ENCODE measurements at regions not wholly inside any gene's neighbourhood (a gene's known extent, or its start where the extent isn't known, plus 50 kb on each side); places are given as distances from the start of the nearest gene placed in this dataset.

DNA sequence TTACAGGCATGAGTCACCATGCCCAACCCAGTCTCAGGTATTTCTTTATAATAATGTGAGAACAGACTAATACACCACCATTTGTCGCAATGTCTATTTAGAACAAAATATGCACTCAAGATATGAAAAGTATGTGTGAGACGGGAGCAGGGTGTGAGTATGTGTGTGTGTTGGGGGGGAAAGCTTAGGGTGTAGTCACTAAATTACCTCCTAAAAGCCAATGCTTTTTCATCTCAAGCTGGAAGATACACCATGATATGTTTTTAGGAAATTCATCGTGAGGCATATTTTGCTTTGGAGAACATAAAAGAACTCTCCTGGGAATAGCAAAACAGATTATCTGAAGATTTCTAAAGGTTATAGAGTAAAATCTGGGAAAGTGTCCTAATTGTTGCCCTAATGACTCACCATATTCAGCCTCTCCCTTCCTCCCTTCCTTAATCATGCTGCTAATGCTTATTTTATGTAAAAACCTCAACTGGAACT lies 262.7 kb downstream of the PDHA2 start:
- TF ChIP-seq KDM1A (IDR thresholded peaks at IDR 0.05; ENCODE audit: borderline replicate concordance) (no peak), CTCF (IDR thresholded peaks at IDR 0.05 in 2 of 3, conservative IDR thresholded peaks at IDR 0.05 in 1 of 3; ENCODE audit: control insufficient read depth in 2 of 3, extremely low read depth in 1 of 3, insufficient read depth in 1 of 3, low read depth in 3 of 3, low read length in 3 of 3) (no peak), EZH2 (IDR thresholded peaks at IDR 0.05; ENCODE audit: borderline replicate concordance, control insufficient read depth, low read depth, low read length) (no peak), CEBPB (IDR thresholded peaks at IDR 0.05; ENCODE audit: borderline replicate concordance in 1 of 2, low read depth in 2 of 2, low read length in 2 of 2) (no peak), JUNB (IDR thresholded peaks at IDR 0.05) (no peak), SUZ12 (IDR thresholded peaks at IDR 0.05; ENCODE audit: unreplicated experiment) (no peak)
- TF ChIP-seq, protein P1, sequence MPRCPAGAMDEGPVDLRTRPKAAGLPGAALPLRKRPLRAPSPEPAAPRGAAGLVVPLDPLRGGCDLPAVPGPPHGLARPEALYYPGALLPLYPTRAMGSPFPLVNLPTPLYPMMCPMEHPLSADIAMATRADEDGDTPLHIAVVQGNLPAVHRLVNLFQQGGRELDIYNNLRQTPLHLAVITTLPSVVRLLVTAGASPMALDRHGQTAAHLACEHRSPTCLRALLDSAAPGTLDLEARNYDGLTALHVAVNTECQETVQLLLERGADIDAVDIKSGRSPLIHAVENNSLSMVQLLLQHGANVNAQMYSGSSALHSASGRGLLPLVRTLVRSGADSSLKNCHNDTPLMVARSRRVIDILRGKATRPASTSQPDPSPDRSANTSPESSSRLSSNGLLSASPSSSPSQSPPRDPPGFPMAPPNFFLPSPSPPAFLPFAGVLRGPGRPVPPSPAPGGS (IDR thresholded peaks at IDR 0.05; ENCODE audit: borderline replicate concordance, insufficient read depth, low read depth, low read length, poor library complexity, severe bottlenecking): no peak

Measured in GM12878 (cell line).